OCI-M2 (cell line): ENCODE measurements at regions not wholly inside any gene's neighbourhood (a gene's known extent, or its start where the extent isn't known, plus 50 kb on each side); places are given as distances from the start of the nearest gene placed in this dataset.

Experiments used
- DNase-seq: peaks from one replicate; lab custom pipeline; 2025; ENCODE audit not compliant: unreplicated experiment; lab: John Stamatoyannopoulos, UW

GRCh38 chr7:69464035-69464434 is 134.2 kb upstream of the AUTS2 start:
- DNase-seq, result no peak

- DNase-seq, result no peak
Measured at GRCh38 chr7:69465262-69465661, 133.0 kb upstream of the AUTS2 start.

DNA sequence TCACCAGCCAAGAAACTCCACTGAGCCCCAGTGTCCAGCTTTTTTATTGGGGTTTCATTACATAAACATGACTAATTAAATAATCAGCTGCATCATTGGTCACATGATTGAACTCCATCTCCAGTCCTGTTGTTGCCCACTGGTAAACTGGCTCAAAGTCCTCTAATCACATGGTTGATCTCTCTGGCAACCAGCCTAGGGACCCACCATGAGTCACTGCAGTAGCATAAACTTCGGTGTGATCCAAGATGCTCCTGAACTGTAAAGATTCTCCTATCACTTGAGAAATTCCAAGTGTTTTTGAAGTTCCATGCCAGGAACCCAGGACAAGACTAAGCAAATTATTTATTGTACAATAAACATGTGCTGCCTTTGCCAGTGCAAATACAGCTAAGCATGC is 130.4 kb upstream of the AUTS2 start:
- DNase-seq, result no peak

- no peak for DNase-seq
Measured at GRCh38 chr7:69476416-69476815, 121.9 kb upstream of the AUTS2 start.

- DNase-seq, result no peak
Measured at GRCh38 chr7:69482676-69483075, 115.6 kb upstream of the AUTS2 start.

GRCh38 chr7:69489533-69489932 is 108.7 kb upstream of the AUTS2 start:
- no peak for DNase-seq

- DNase-seq, result no peak
Measured at GRCh38 chr7:69498671-69499070, 99.6 kb upstream of the AUTS2 start.

DNA sequence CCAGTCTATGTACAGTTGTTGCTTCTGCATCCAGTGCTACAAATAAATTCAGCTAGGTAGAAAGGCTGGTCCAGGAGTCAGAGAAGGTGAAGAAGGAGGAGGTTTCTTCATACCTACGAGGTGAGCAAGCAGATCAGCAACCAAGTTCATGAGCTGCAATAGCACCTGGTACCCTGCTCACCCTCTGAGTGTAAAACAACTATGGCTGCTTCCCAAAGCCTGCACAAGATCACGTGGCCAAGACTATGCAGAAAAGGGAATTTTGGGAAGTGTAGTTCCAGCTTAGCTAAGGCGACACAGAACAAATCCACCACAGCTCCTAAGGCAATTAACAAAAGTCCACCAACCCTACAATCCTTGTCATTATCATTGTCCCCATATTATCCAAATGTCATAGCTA is 95.9 kb upstream of the AUTS2 start:
- no peak for DNase-seq

GRCh38 chr7:69504733-69505420 is 93.4 kb upstream of the AUTS2 start:
- no peak for DNase-seq

DNA sequence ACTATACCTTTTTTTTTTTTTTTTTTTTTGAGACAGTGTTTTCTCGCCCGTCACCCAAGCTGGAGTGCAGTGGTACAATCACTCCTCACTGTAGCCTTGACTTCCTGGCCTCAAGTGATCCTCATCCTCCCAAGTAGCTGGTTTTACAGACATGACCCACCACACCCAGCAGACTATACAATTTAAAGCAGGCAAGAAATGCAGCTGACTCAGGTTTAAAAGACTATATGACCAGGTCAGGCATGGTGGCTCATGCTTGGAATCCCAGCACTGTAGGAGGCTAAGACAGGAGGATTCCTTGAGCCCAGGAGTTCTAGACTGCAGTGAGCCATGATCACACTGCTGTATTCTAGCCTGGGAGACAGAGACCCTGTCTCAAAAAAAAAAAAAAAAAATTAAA is 89.5 kb upstream of the AUTS2 start:
- DNase-seq, result no peak

DNA sequence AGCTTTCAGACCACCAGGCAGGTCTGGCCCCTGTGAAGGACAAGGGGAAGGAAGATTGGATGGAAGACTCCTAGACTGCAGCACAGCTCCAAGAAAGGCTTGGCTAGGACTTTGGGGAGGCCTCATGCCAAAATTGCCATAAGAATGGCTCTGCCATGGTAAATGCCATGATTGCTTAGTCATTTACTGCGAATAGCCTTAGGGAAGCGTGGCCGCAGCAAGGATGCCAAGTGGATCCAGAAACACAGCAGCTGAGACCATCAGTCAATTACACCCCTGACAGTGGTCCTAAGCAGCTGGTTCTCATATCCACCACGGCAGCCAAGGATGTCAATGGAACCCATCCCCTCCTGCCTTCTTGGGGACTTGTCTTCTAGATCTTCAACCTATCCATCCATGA is 88.2 kb upstream of the AUTS2 start:
- DNase-seq, result no peak

GRCh38 chr7:69515495-69516212 is 82.6 kb upstream of the AUTS2 start:
- no peak for DNase-seq

GRCh38 chr7:69516238-69516820 is 81.9 kb upstream of the AUTS2 start:
- DNase-seq, result no peak

DNA sequence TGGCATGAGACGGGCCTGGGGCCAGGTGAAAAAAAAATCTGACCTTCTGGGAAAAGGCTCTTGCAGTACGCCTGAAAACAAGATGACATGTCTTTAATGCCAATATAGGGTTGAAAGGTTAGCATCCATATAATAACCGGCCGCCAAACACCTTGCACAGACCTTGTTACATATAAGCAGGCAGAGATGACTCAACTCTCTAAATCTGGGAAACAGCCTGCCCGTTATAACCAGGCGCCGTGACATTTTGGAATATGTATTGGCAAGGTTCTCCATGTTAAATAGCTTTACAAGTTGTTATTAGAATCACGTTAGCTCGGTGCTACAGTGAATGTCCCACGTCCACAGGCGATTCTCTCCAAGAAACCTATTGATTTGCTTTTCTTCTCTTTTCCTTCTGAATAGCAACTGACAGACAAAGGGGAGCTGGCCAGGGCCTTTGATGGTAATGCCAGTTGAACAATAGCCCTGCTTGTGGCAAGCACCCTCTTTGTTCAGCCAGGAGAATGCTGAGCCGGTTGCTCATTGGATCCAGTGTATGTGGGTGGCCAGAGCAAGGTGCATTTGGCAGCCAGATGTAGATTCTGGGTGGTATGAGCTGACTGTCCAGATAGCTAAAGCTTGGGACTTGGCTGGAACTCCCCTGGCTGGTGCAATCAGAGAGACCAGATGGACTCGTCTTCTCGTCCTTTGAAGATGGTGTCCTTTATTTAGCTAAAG is 80.1 kb upstream of the AUTS2 start:
- no peak for DNase-seq

- no peak for DNase-seq
Measured at GRCh38 chr7:69518705-69519077, 79.6 kb upstream of the AUTS2 start.

DNA sequence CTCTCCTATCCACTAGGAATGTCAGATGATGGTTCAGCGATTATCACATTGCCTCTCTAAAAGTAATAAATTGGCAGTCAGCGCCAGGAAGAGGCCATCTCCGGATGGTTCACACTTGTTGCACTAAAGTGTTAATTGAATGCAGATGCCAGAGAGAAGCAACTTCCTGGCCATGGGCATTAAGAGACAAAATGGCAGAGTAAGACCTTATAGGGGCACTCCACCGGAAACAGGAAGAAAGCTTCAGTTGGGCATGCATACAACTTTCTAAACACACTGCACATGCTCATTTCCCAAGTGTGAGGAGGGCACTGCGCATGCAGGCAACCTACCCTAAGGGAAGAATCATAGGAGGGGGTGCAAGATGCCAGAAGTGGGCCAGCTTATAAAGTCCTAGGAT is 71.7 kb upstream of the AUTS2 start:
- DNase-seq, result no peak

DNA sequence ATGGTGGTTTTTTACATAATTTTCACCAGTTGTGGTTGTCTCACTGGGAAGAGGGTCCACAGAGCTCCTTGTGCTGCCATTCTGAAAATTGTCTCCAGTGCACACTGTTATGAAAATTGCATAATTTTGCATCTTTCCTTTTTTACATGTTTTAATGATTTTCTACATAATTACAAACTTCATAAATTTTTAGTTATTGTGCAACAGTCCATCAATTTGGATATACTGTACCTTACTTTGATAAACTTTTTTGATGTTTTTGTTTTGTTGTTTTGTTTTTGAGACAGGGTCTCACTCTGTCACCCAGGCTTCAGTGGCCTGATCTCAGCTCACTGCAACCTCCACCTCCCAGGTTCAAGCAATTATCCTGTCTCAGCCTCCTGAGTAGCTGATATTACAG is 70.6 kb upstream of the AUTS2 start:
- DNase-seq, result no peak

- no peak for DNase-seq
Measured at GRCh38 chr7:69531050-69531449, 67.2 kb upstream of the AUTS2 start.

- no peak for DNase-seq
Measured at GRCh38 chr7:69534461-69535041, 63.7 kb upstream of the AUTS2 start.

DNA sequence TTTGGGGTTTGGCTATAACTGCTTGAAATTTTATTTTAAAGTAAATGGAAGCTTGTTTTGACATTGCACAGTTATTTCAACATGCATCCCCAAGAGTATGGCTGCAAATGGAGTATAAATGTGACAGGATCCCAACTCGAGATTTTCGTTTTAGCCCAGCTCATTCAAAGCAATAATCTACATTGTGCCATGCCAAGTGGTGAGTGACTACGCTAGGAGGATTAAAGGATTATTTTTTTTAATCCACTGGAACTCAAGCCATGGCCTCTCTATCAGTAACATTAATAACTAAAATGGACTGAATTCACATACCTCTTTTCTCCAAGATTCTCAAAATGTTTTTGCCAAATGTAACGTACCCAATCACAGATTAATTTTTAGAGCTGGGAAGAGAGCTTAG is 60.6 kb upstream of the AUTS2 start:
- no peak for DNase-seq

- no peak for DNase-seq
Measured at GRCh38 chr7:69539531-69539930, 58.7 kb upstream of the AUTS2 start.

DNA sequence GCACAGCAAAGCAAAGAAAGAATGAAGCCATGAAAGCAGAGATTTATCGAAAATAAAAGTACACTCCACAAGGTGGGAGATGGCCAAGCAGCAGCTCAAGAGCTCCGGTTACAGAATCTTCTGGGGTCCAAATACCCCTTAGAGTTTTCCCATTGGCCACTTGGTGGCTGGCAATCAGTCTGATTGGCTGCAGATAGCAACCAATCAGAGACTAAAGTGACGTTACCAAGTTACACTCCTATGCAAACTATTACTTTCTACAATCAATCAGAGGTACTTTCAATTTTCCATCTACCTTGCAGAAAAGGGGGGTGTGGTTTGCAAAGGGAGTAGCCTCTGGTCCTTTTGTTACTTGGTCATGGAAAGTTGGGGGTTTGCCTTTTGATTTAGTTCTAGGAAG is 58.0 kb upstream of the AUTS2 start:
- DNase-seq, result no peak
